ENCODE measurements at regions not wholly inside any gene's neighbourhood (a gene's known extent, or its start where the extent isn't known, plus 50 kb on each side); places are given as distances from the start of the nearest gene placed in this dataset.

GRCh38 chr18:75656035-75656434, 228.5 kb upstream of the SMIM21 start:
- no peak for TF ChIP-seq CTCF (IDR thresholded peaks at IDR 0.05; ENCODE audit: control insufficient read depth, extremely low read depth, insufficient read depth)
- H3K4me3 ChIP-seq (ENCODE audit: low read depth, low read length), result no peak overlapping the region
- no peak for DNase-seq (ENCODE audit: low read depth)

GRCh38 chr18:75654851-75655751, 227.6 kb upstream of the SMIM21 start:
- no peak for TF ChIP-seq CTCF (IDR thresholded peaks at IDR 0.05; ENCODE audit: control insufficient read depth, extremely low read depth, insufficient read depth)
- no peak for DNase-seq (ENCODE audit: low read depth)
- H3K4me3 ChIP-seq (ENCODE audit: low read depth, low read length), result no peak overlapping the region

GRCh38 chr18:75654386-75654785, 226.9 kb upstream of the SMIM21 start:
- no peak overlapping the region for H3K4me3 ChIP-seq (ENCODE audit: low read depth, low read length)
- no peak for DNase-seq (ENCODE audit: low read depth)
- TF ChIP-seq CTCF (IDR thresholded peaks at IDR 0.05; ENCODE audit: control insufficient read depth, extremely low read depth, insufficient read depth), result no peak

- DNase-seq (ENCODE audit: low read depth), result no peak
- H3K4me3 ChIP-seq (ENCODE audit: low read depth, low read length), result no peak overlapping the region
- TF ChIP-seq CTCF (IDR thresholded peaks at IDR 0.05; ENCODE audit: control insufficient read depth, extremely low read depth, insufficient read depth), result no peak
These were observed 225.0 kb upstream of the SMIM21 start for GRCh38 chr18:75652528-75652927.

- H3K4me3 ChIP-seq (ENCODE audit: low read depth, low read length), result no peak overlapping the region
- no peak for TF ChIP-seq CTCF (IDR thresholded peaks at IDR 0.05; ENCODE audit: control insufficient read depth, extremely low read depth, insufficient read depth)
- DNase-seq (ENCODE audit: low read depth), result no peak
These were observed 217.4 kb upstream of the SMIM21 start for GRCh38 chr18:75644871-75645270.

- no peak for TF ChIP-seq CTCF (IDR thresholded peaks at IDR 0.05; ENCODE audit: control insufficient read depth, extremely low read depth, insufficient read depth)
- DNase-seq (ENCODE audit: low read depth), result no peak
- no peak overlapping the region for H3K4me3 ChIP-seq (ENCODE audit: low read depth, low read length)
These were observed 215.6 kb upstream of the SMIM21 start for GRCh38 chr18:75643083-75643482.

GRCh38 chr18:75639472-75639831, 211.9 kb upstream of the SMIM21 start:
- TF ChIP-seq CTCF (IDR thresholded peaks at IDR 0.05; ENCODE audit: control insufficient read depth, extremely low read depth, insufficient read depth), result no peak
- H3K4me3 ChIP-seq (ENCODE audit: low read depth, low read length), result no peak overlapping the region
- no peak for DNase-seq (ENCODE audit: low read depth)
